Gastrocnemius medialis (tissue), 4 donors: ENCODE measurements at regions not wholly inside any gene's neighbourhood (a gene's known extent, or its start where the extent isn't known, plus 50 kb on each side); places are given as distances from the start of the nearest gene placed in this dataset.

ENCODE experiments used
- CTCF ChIP-seq, 5 experiments: fragments of 450-650 bp in 3 of 5; fragments of 200-600 bp in 2 of 5; sonication (generic) in 2 of 5; IDR thresholded peaks in 4 of 5; conservative IDR thresholded peaks in 1 of 5; 1 replicate in 4 of 5; 2 replicates in 1 of 5; pipeline ENCODE4 v1.5.1; 2016 to 2019; ENCODE audit warnings: antibody characterized with exemption in 5 of 5, mild to moderate bottlenecking in 3 of 5, moderate library complexity in 3 of 5
- POLR2A ChIP-seq, 2 donors: fragments of 450-650 bp; IDR thresholded peaks; one replicate each; pipeline ENCODE4 v1.6.1; 2017; ENCODE audit warnings: antibody characterized with exemption in 2 of 2, mild to moderate bottlenecking in 2 of 2, moderate library complexity in 2 of 2

GRCh38 chr18:28728891-28729290 lies 552.0 kb upstream of the CDH2 start:
- TF ChIP-seq CTCF (IDR thresholded peaks at IDR 0.05 in 4 of 5, conservative IDR thresholded peaks at IDR 0.05 in 1 of 5) = no peak
- no peak for TF ChIP-seq POLR2A (IDR thresholded peaks at IDR 0.05)
